ENCODE measurements at regions not wholly inside any gene's neighbourhood (a gene's known extent, or its start where the extent isn't known, plus 50 kb on each side); places are given as distances from the start of the nearest gene placed in this dataset.
A peak's percentile ranks its signal among the peaks of the same experiment; 100 is the strongest.

DNA sequence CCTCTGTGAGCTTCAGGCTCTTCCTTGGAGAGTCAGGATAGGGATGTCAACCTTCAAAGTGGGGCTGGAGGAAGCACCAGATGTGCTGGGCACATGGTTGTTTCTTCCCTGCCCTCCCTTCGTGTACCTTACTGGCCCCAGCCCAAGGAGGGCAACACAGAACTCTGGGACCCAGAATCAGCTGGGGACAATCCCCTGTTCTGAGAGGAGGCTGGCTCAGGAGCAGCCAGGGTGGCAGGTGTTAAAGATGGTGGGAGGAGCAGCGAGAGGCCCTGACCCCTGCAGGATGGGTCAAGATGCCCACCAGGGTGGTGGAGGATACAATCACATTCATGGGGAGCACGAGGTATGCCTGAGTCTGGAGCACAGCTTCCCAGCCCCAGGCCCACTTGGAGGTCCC is 300.4 kb downstream of the ABCC12 start:
- 75 to 78% methylated on average over 2 to 3 of the region's 3 CpGs for WGBS, 2 donors
- H3K36me3 ChIP-seq = no peaks in the 10 kb centered on the region
- peak in 1 of 2 donors; percentile 37 for ATAC-seq (ENCODE audit: low FRiP score in 2 of 2)
- no peak for DNase-seq
- no peaks in the 10 kb centered on the region for H3K9me3 ChIP-seq
- H3K4me3 ChIP-seq = no peak overlapping the region
- H3K4me1 ChIP-seq = no peaks in the 10 kb centered on the region
- TF ChIP-seq POLR2AphosphoS5 (IDR thresholded peaks at IDR 0.05) (no peak), EP300 (IDR thresholded peaks at IDR 0.05) (no peak), POLR2A (IDR thresholded peaks at IDR 0.05) (no peak)
- TF ChIP-seq, protein P1, sequence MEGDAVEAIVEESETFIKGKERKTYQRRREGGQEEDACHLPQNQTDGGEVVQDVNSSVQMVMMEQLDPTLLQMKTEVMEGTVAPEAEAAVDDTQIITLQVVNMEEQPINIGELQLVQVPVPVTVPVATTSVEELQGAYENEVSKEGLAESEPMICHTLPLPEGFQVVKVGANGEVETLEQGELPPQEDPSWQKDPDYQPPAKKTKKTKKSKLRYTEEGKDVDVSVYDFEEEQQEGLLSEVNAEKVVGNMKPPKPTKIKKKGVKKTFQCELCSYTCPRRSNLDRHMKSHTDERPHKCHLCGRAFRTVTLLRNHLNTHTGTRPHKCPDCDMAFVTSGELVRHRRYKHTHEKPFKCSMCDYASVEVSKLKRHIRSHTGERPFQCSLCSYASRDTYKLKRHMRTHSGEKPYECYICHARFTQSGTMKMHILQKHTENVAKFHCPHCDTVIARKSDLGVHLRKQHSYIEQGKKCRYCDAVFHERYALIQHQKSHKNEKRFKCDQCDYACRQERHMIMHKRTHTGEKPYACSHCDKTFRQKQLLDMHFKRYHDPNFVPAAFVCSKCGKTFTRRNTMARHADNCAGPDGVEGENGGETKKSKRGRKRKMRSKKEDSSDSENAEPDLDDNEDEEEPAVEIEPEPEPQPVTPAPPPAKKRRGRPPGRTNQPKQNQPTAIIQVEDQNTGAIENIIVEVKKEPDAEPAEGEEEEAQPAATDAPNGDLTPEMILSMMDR (IDR thresholded peaks at IDR 0.05) = no peak
- H3K27me3 ChIP-seq = no peaks in the 10 kb centered on the region
- H3K27ac ChIP-seq = no peak overlapping the region

DNA sequence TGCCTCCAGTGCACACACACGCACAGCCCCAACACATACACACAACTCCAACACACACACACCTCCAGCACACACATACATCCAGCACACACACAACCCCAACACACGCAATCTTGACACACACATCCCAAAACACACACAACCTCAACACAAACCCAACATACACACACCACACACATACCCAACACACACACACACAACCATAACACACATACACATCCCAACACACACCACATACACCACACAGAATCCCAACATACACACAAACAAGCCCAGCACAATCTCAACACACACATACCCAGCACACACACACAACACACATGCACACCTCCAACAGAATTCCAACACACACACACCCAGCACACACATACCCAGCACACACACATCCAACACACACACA is 301.1 kb downstream of the ABCC12 start:
- DNase-seq = no peak
- Histone ChIP-seq H3K4me3 (no peak overlapping the region), H3K9me3 (no peaks in the 10 kb centered on the region), H3K27me3 (no peaks in the 10 kb centered on the region), H3K36me3 (no peaks in the 10 kb centered on the region), H3K4me1 (no peaks in the 10 kb centered on the region), H3K27ac (no peak overlapping the region)
- no peak for ATAC-seq (ENCODE audit: low FRiP score in 2 of 2)
- no peak for TF ChIP-seq POLR2AphosphoS5 (IDR thresholded peaks at IDR 0.05)
- no peak for TF ChIP-seq POLR2A (IDR thresholded peaks at IDR 0.05)
- no peak for TF ChIP-seq EP300 (IDR thresholded peaks at IDR 0.05)
- TF ChIP-seq, protein P1 (IDR thresholded peaks at IDR 0.05) = no peak
- 93 to 100% methylated on average over 2 of the region's 2 CpGs for WGBS, 2 donors

DNA sequence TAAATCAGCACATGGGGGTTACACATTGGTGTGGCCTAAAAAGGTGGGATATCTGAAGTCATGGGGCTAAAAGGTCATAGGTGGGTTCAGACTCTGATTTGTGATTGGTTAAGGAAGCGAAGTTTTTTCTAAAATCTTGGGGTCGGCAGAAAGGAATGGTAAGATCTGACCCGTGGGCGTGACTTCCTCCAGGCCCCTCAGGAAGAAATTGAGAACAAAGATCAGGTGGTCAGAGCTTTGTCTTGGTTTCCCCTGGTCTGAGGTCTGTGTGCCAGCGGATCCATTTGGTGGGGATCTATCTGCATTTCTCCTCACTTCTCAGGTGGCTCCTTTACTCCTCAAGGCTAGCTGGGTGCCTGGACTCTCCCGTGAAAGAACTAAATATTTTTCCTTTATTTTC is 302.8 kb downstream of the ABCC12 start:
- ATAC-seq (ENCODE audit: low FRiP score in 2 of 2) (no peak), DNase-seq (no peak)
- TF ChIP-seq, protein P1 (IDR thresholded peaks at IDR 0.05) = no peak
- TF ChIP-seq EP300 (IDR thresholded peaks at IDR 0.05) (no peak), POLR2AphosphoS5 (IDR thresholded peaks at IDR 0.05) (no peak), POLR2A (IDR thresholded peaks at IDR 0.05) (no peak)
- H3K9me3 ChIP-seq = no peaks in the 10 kb centered on the region
- H3K4me1 ChIP-seq = no peaks in the 10 kb centered on the region
- H3K27me3 ChIP-seq = no peaks in the 10 kb centered on the region
- no peaks in the 10 kb centered on the region for H3K36me3 ChIP-seq
- WGBS, 2 donors = 80 to 86% methylated on average over 6 of the region's 6 CpGs
- no peak overlapping the region for H3K4me3 ChIP-seq
- no peak overlapping the region for H3K27ac ChIP-seq

DNA sequence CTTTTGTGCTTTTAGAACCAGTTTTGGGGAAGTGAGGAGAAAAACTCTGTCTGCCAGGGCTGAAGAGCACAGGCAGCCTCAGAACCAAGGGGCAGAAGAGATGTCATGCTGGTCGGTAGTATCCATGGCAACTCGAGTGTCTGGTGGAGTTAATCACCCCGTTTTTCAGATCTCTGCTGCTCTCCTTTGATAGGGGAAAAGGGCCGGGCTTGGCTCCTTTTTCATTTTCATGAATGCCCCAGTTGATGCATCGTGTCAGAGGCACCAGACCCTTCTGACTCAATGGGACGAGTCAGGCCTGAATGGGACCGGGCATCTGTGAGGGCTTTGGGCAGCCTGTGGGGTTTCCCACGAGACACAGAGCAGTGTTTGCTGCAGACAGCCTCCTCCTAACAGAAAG is 304.6 kb downstream of the ABCC12 start:
- no peak for TF ChIP-seq POLR2AphosphoS5 (IDR thresholded peaks at IDR 0.05)
- no peak for TF ChIP-seq EP300 (IDR thresholded peaks at IDR 0.05)
- TF ChIP-seq, protein P1 (IDR thresholded peaks at IDR 0.05) = no peak
- no peak for TF ChIP-seq POLR2A (IDR thresholded peaks at IDR 0.05)

DNA sequence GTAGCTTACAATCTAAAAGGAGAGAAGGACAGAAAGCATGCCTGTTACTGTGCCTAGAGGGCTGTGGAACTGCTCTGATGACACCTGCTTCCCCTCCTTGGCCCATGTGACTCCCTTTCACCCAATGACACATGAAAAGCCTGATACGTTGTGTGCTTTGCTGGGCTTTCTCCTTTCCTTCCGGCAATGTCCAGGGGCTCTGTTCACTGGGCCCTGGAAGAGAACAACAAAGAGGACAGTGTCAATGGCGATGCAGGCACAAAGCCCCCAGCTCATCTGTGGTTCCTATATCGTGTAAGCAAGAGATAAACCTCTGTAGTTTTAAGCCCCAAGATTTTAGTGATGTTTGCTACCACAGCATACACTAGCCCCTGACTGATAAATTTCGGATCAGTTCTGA is 306.1 kb downstream of the ABCC12 start:
- H3K27ac ChIP-seq = no peak overlapping the region
- ATAC-seq (ENCODE audit: low FRiP score in 2 of 2) = no peak
- no peaks in the 10 kb centered on the region for H3K36me3 ChIP-seq
- DNase-seq = no peak
- H3K27me3 ChIP-seq = no peaks in the 10 kb centered on the region
- no peaks in the 10 kb centered on the region for H3K4me1 ChIP-seq
- H3K4me3 ChIP-seq = no peak overlapping the region
- no peak for TF ChIP-seq POLR2AphosphoS5 (IDR thresholded peaks at IDR 0.05)
- TF ChIP-seq, protein P1 (IDR thresholded peaks at IDR 0.05) = no peak
- no peak for TF ChIP-seq POLR2A (IDR thresholded peaks at IDR 0.05)
- TF ChIP-seq EP300 (IDR thresholded peaks at IDR 0.05) = no peak
- 89 to 91% methylated on average over 5 of the region's 5 CpGs for WGBS, 2 donors
- H3K9me3 ChIP-seq = no peaks in the 10 kb centered on the region

More for the DNA sequence above, 304.6 kb downstream of the ABCC12 start:
- Histone ChIP-seq H3K27me3 (no peaks in the 10 kb centered on the region), H3K9me3 (no peaks in the 10 kb centered on the region), H3K4me3 (no peak overlapping the region), H3K4me1 (no peaks in the 10 kb centered on the region), H3K36me3 (no peaks in the 10 kb centered on the region), H3K27ac (no peak overlapping the region)
- ATAC-seq (ENCODE audit: low FRiP score in 2 of 2) (no peak), DNase-seq (no peak)
- WGBS, 2 donors = 69 to 80% methylated on average over 8 of the region's 8 CpGs
